DND-41 (cell line): ENCODE measurements at regions not wholly inside any gene's neighbourhood (a gene's known extent, or its start where the extent isn't known, plus 50 kb on each side); places are given as distances from the start of the nearest gene placed in this dataset.

Experiments used
- EZH2 ChIP-seq: IDR thresholded peaks from 3 replicates; pipeline ENCODE4 v1.6.1; 2012; ENCODE audit warnings: borderline replicate concordance, low read depth, mild to moderate bottlenecking, moderate library complexity, low read length, inconsistent platforms; ENCODE audit not compliant: severe bottlenecking
- TF ChIP-seq, protein P1 (sequence below): IDR thresholded peaks from 2 replicates; pipeline ENCODE4 v1.5.1; 2012; ENCODE audit warnings: borderline replicate concordance, low read length, moderate library complexity, mild to moderate bottlenecking; ENCODE audit not compliant: poor library complexity, severe bottlenecking; ENCODE audit errors: extremely low read depth

DNA sequence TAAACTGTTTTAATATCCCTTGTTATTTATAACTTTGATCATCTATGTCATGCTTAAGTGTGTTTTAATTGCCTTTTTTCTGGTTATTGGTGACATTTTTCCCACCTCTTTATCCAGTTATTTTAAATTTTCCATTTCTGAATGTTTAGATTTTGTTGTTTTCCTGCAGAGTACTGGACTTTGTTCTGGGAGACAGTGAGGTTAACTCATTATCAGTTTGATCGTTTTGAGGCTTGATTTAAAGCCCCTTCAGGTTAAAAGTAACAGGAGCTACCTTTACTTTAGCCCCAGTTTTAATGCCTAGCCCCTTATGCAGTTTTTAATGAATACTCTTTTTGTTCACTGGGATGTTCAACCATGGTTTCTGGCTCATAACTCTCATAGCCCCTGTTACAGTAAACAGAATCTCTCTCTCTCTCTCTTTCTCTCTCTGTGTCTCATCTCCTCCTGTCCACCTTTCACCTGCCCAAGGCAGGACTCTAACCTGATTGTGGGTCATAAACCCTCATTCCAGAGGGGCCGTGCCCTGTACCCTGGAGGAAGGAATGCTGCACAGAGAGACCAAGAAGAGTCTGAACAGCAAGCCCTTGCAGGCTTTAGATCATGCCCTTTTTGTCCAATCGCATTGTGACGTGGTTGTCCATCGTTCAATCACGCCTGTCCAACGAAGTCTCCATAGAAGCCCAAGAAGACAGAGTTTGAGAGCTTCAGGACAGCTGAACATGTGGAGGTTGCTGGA is 91.8 kb upstream of the WDR72 start:
- TF ChIP-seq, protein P1, sequence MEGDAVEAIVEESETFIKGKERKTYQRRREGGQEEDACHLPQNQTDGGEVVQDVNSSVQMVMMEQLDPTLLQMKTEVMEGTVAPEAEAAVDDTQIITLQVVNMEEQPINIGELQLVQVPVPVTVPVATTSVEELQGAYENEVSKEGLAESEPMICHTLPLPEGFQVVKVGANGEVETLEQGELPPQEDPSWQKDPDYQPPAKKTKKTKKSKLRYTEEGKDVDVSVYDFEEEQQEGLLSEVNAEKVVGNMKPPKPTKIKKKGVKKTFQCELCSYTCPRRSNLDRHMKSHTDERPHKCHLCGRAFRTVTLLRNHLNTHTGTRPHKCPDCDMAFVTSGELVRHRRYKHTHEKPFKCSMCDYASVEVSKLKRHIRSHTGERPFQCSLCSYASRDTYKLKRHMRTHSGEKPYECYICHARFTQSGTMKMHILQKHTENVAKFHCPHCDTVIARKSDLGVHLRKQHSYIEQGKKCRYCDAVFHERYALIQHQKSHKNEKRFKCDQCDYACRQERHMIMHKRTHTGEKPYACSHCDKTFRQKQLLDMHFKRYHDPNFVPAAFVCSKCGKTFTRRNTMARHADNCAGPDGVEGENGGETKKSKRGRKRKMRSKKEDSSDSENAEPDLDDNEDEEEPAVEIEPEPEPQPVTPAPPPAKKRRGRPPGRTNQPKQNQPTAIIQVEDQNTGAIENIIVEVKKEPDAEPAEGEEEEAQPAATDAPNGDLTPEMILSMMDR = no peak
- TF ChIP-seq EZH2 = no peak
